IMR-90 (cell line): ENCODE measurements at regions not wholly inside any gene's neighbourhood (a gene's known extent, or its start where the extent isn't known, plus 50 kb on each side); places are given as distances from the start of the nearest gene placed in this dataset.
A peak's percentile ranks its signal among the peaks of the same experiment; 100 is the strongest.

Experiments used
- ATAC-seq: fragments of 200-7000 bp; cut with Tn5 transposase; 2 replicates; pipeline ENCODE4 v1.9.1; 2020; ENCODE audit warnings: low read depth, mild to moderate bottlenecking, moderate library complexity
- BruUV-seq: library from RNA; stranded (reverse); fragments of 400-500 nt; replicated peaks from 2 replicates; lab custom pipeline; 2021; lab: Mats Ljungman, UMichigan
- CTCF ChIA-PET: fragments of 300-600 bp; formaldehyde crosslinking; extraction: SDS; loops from one replicate; lab custom pipeline; 2021; ENCODE audit warnings: antibody characterized with exemption; lab: Yijun Ruan, JAX
- POLR2A ChIA-PET: fragments of 300-600 bp; sonication (Branson Sonifier 250); formaldehyde crosslinking; loops from one replicate; lab custom pipeline; 2022; ENCODE audit warnings: antibody characterized with exemption; ENCODE audit not compliant: unreplicated experiment; lab: Charles Lee
- DNase-seq: peaks from one replicate; pipeline ENCODE4 v3.0.0; 2013
- H2AFZ ChIP-seq: replicated peaks from 2 replicates; pipeline ENCODE3; 2013; ENCODE audit warnings: low read length, mild to moderate bottlenecking; ENCODE audit not compliant: poor library complexity
- H2AK5ac ChIP-seq: 2 replicates; pipeline ENCODE4 v1.6.1; 2013; ENCODE audit warnings: low read depth, low read length, inconsistent platforms
- H2AK9ac ChIP-seq: replicated peaks from 2 replicates; pipeline ENCODE3; 2013; ENCODE audit warnings: mild to moderate bottlenecking, low read depth, low read length, moderate library complexity; ENCODE audit not compliant: poor library complexity
- H2BK120ac ChIP-seq: 2 replicates; pipeline ENCODE4 v1.6.1; 2013; ENCODE audit warnings: low read depth, low read length, inconsistent platforms
- H2BK15ac ChIP-seq: 3 replicates; pipeline ENCODE4 v1.6.1; 2013; ENCODE audit warnings: low read depth, low read length, inconsistent platforms
- H2BK20ac ChIP-seq: 2 replicates; pipeline ENCODE4 v1.6.1; 2013; ENCODE audit warnings: low read depth, mild to moderate bottlenecking, inconsistent platforms, low read length, moderate library complexity
- H2BK5ac ChIP-seq: 2 replicates; pipeline ENCODE4 v1.6.1; 2013; ENCODE audit warnings: mild to moderate bottlenecking, low read depth, low read length, inconsistent platforms; ENCODE audit not compliant: poor library complexity, severe bottlenecking
- H3K14ac ChIP-seq: replicated peaks from 2 replicates; pipeline ENCODE4 v1.6.1; 2013; ENCODE audit warnings: low read depth, low read length, inconsistent platforms
- H3K18ac ChIP-seq: 2 replicates; pipeline ENCODE4 v1.6.1; 2013; ENCODE audit warnings: low read depth, low read length, control low read depth
- H3K23ac ChIP-seq: 2 replicates; pipeline ENCODE4 v1.6.1; 2013; ENCODE audit warnings: low read depth, low read length, inconsistent platforms
- H3K27ac ChIP-seq: 2 replicates; pipeline ENCODE4 v1.5.1; 2013; ENCODE audit warnings: mild to moderate bottlenecking, control low read depth, low read length; ENCODE audit not compliant: insufficient read depth
- H3K27me3 ChIP-seq: 2 replicates; pipeline ENCODE4 v1.6.1; 2013; ENCODE audit warnings: low read length; ENCODE audit not compliant: control insufficient read depth, insufficient read depth
- H3K36me3 ChIP-seq: 2 replicates; pipeline ENCODE4 v1.6.1; 2013; ENCODE audit warnings: low read length, mixed read lengths; ENCODE audit not compliant: control insufficient read depth, insufficient read depth
- H3K4ac ChIP-seq: 2 replicates; pipeline ENCODE4 v1.6.1; 2013; ENCODE audit warnings: low read depth, low read length, inconsistent platforms
- H3K4me1 ChIP-seq: 2 replicates; pipeline ENCODE4 v1.6.1; 2013; ENCODE audit warnings: low read length, mixed read lengths; ENCODE audit not compliant: control insufficient read depth, insufficient read depth
- H3K4me2 ChIP-seq: 2 replicates; pipeline ENCODE4 v1.6.1; 2013; ENCODE audit warnings: low read depth, mild to moderate bottlenecking, control low read depth, low read length, moderate library complexity
- H3K4me3 ChIP-seq: 2 replicates; pipeline ENCODE4 v1.5.1; 2013; ENCODE audit warnings: low read depth, mild to moderate bottlenecking, control low read depth, low read length, moderate library complexity; ENCODE audit not compliant: insufficient read depth
- H3K56ac ChIP-seq: 2 replicates; pipeline ENCODE4 v1.6.1; 2013; ENCODE audit warnings: low read length, inconsistent platforms; ENCODE audit not compliant: insufficient read depth; ENCODE audit errors: extremely low read depth
- H3K79me1 ChIP-seq, 2 experiments: 2 replicates each; pipeline ENCODE4 v1.6.1; 2013; ENCODE audit warnings: low read length in 2 of 2, inconsistent platforms in 1 of 2, low read depth in 1 of 2
- H3K9ac ChIP-seq: 2 replicates; pipeline ENCODE4 v1.6.1; 2013; ENCODE audit warnings: low read depth, low read length, control low read depth
- H3K9me1 ChIP-seq: 2 replicates; pipeline ENCODE4 v1.6.1; 2013; ENCODE audit warnings: low read length, inconsistent platforms; ENCODE audit not compliant: insufficient read depth
- H3K9me3 ChIP-seq: 2 replicates; pipeline ENCODE4 v1.6.1; 2013; ENCODE audit warnings: low read length; ENCODE audit not compliant: control insufficient read depth, insufficient read depth
- H4K20me1 ChIP-seq: 2 replicates; pipeline ENCODE4 v1.6.1; 2013; ENCODE audit warnings: low read length, inconsistent platforms; ENCODE audit not compliant: insufficient read depth
- H4K5ac ChIP-seq: 2 replicates; pipeline ENCODE4 v1.6.1; 2013; ENCODE audit warnings: mild to moderate bottlenecking, low read depth, low read length, control low read depth
- H4K8ac ChIP-seq, 2 experiments: 2 replicates each; pipeline ENCODE4 v1.6.1; 2013; ENCODE audit warnings: low read depth in 2 of 2, low read length in 2 of 2, control low read depth in 1 of 2, inconsistent platforms in 1 of 2
- H4K91ac ChIP-seq: 2 replicates; pipeline ENCODE4 v1.6.1; 2013; ENCODE audit warnings: low read depth, low read length, inconsistent platforms; ENCODE audit not compliant: insufficient read depth
- BHLHE40 ChIP-seq: fragments of 150-350 bp; IDR thresholded peaks from 2 replicates; pipeline ENCODE4 v1.6.1; 2016; ENCODE audit warnings: mild to moderate bottlenecking, low read depth, low read length
- CEBPB ChIP-seq: IDR thresholded peaks from 2 replicates; pipeline ENCODE4 v1.6.1; 2012; ENCODE audit warnings: low read depth, low read length, improper control_type of control experiment
- CHD1 ChIP-seq: IDR thresholded peaks from 2 replicates; pipeline ENCODE4 v1.6.1; 2012; ENCODE audit warnings: low read depth, low read length, improper control_type of control experiment
- CTCF ChIP-seq: conservative IDR thresholded peaks from 2 replicates; pipeline ENCODE4 v1.5.1; 2012; ENCODE audit warnings: mild to moderate bottlenecking, low read depth, low read length, improper control_type of control experiment
- ELK1 ChIP-seq: fragments of 150-350 bp; IDR thresholded peaks from 2 replicates; pipeline ENCODE4 v1.6.1; 2016; ENCODE audit warnings: low read depth, mild to moderate bottlenecking, low read length, moderate library complexity, borderline replicate concordance
- MAFK ChIP-seq: IDR thresholded peaks from 2 replicates; pipeline ENCODE4 v1.6.1; 2012; ENCODE audit warnings: low read depth, low read length, improper control_type of control experiment
- MAZ ChIP-seq: IDR thresholded peaks from 2 replicates; pipeline ENCODE4 v1.6.1; 2012; ENCODE audit warnings: low read depth, mild to moderate bottlenecking, low read length, improper control_type of control experiment, moderate library complexity, borderline replicate concordance
- MXI1 ChIP-seq: IDR thresholded peaks from 2 replicates; pipeline ENCODE4 v1.6.1; 2012; ENCODE audit warnings: low read depth, mild to moderate bottlenecking, low read length, moderate library complexity, borderline replicate concordance
- NFE2L2 ChIP-seq: fragments of 150-350 bp; IDR thresholded peaks from 2 replicates; pipeline ENCODE4 v1.6.1; 2016; ENCODE audit warnings: low read depth, mild to moderate bottlenecking, low read length
- POLR2A ChIP-seq: IDR thresholded peaks from 2 replicates; pipeline ENCODE4 v1.6.1; 2012; ENCODE audit warnings: mild to moderate bottlenecking, low read depth, low read length
- RAD21 ChIP-seq: IDR thresholded peaks from 2 replicates; pipeline ENCODE4 v1.6.1; 2012; ENCODE audit warnings: low read length, improper control_type of control experiment
- RCOR1 ChIP-seq: IDR thresholded peaks from 2 replicates; pipeline ENCODE4 v1.6.1; 2012; ENCODE audit warnings: mild to moderate bottlenecking, low read length, improper control_type of control experiment; ENCODE audit not compliant: insufficient replicate concordance
- RFX5 ChIP-seq: IDR thresholded peaks from 2 replicates; pipeline ENCODE4 v1.8.0; 2012; ENCODE audit warnings: low read depth, mild to moderate bottlenecking, low read length, moderate library complexity
- SMC3 ChIP-seq: fragments of 150-350 bp; IDR thresholded peaks from 2 replicates; pipeline ENCODE4 v1.6.1; 2016; ENCODE audit warnings: low read depth, mild to moderate bottlenecking, antibody characterized with exemption, low read length, moderate library complexity
- USF2 ChIP-seq: fragments of 150-350 bp; IDR thresholded peaks from 2 replicates; pipeline ENCODE4 v1.6.1; 2017; ENCODE audit warnings: mild to moderate bottlenecking, antibody characterized with exemption, low read length, low read depth
- WGBS, 2 experiments: methylation state at CpG; one replicate each; pipeline versions ENCODE4 v1.1.5 to v1.1.7; 2013; ENCODE audit warnings: missing lambda C conversion rate in 2 of 2; ENCODE audit not compliant: insufficient read length in 1 of 2; ENCODE audit errors: extremely low coverage in 2 of 2; 5-methylcytosine and 5-hydroxymethylcytosine counted together
- dilution Hi-C: fragments of 300-500 bp; cut with HindIII; formaldehyde crosslinking; loops from one replicate; pipeline ENCODE4 v1.14.3; 2018; ENCODE audit warnings: low sequenced_read_pairs; ENCODE audit not compliant: unreplicated experiment
- in situ Hi-C: fragments of 300-500 bp; cut with MboI; formaldehyde crosslinking; loops from 3 replicates; pipeline ENCODE4 v1.14.3; 2019; ENCODE audit warnings: low sequenced_read_pairs, inconsistent platforms, mixed read lengths
- intact Hi-C: fragments of 100-400 bp; cut with micrococcal nuclease; formaldehyde crosslinking; loops from 2 replicates; pipeline ENCODE4 v1.10.0; 2022

- H4K91ac ChIP-seq = no peak overlapping the region
- dilution Hi-C loops = no loop called here
- DNase-seq (peak; percentile 31), ATAC-seq (no peak)
- in situ Hi-C loops = no loop called here
- no peak overlapping the region for H3K4ac ChIP-seq
- H2AK9ac ChIP-seq = no peak overlapping the region
- no peaks in the 10 kb centered on the region for H3K4me1 ChIP-seq
- H2BK20ac ChIP-seq = no peak overlapping the region
- no peak overlapping the region for H3K27ac ChIP-seq
- intact Hi-C loops = no loop called here
- no peaks in the 10 kb centered on the region for H4K20me1 ChIP-seq
- H4K5ac ChIP-seq = no peak overlapping the region
- H3K14ac ChIP-seq = no peak overlapping the region
- CTCF ChIA-PET = no interaction called here
- no peak for TF ChIP-seq SMC3
- TF ChIP-seq ELK1 = no peak
- no peak for TF ChIP-seq CTCF
- no peak for TF ChIP-seq POLR2A
- TF ChIP-seq NFE2L2 = no peak
- no peak for TF ChIP-seq MAFK
- no peak for TF ChIP-seq MAZ
- TF ChIP-seq RAD21 = no peak
- TF ChIP-seq CHD1 = no peak
- TF ChIP-seq BHLHE40 = no peak
- TF ChIP-seq RCOR1 = no peak
- TF ChIP-seq CEBPB = no peak
- TF ChIP-seq USF2 = no peak
- TF ChIP-seq RFX5 = no peak
- no peak for TF ChIP-seq MXI1
- H2AFZ ChIP-seq = no peak overlapping the region
- H3K56ac ChIP-seq = no peak overlapping the region
- H3K4me3 ChIP-seq = no peak overlapping the region
- no peaks in the 10 kb centered on the region for H3K9me3 ChIP-seq
- no peak overlapping the region for H3K9ac ChIP-seq
- H2AK5ac ChIP-seq = no peak overlapping the region
- H3K18ac ChIP-seq = no peak overlapping the region
- H3K9me1 ChIP-seq = no peaks in the 10 kb centered on the region
- no TSS peak for BruUV-seq
- no peaks in the 10 kb centered on the region for H3K79me1 ChIP-seq
- no peak overlapping the region for H3K23ac ChIP-seq
- no peaks in the 10 kb centered on the region for H3K27me3 ChIP-seq
- H3K4me2 ChIP-seq = no peak overlapping the region
- H2BK15ac ChIP-seq = no peak overlapping the region
- H3K36me3 ChIP-seq = no peaks in the 10 kb centered on the region
- POLR2A ChIA-PET = no interaction called here
- WGBS, 2 experiments = 71% methylated on average over 1 of the region's 2 CpGs; no CpG with 5 or more reads in 1 of the 2 experiments
- H2BK5ac ChIP-seq = no peak overlapping the region
- H4K8ac ChIP-seq = no peak overlapping the region
- H2BK120ac ChIP-seq = no peak overlapping the region
These were observed 164.0 kb downstream of the SMARCA1 start for GRCh38 chrX:129359269-129359668.
